ENCODE measurements at regions not wholly inside any gene's neighbourhood (a gene's known extent, or its start where the extent isn't known, plus 50 kb on each side); places are given as distances from the start of the nearest gene placed in this dataset.

GRCh38 chr5:158051036-158051435, 192.1 kb upstream of the CLINT1 start:
- no peak overlapping the region for H3K4me3 ChIP-seq
- H3K27ac ChIP-seq = no peak overlapping the region
- no peaks in the 10 kb centered on the region for H3K9me3 ChIP-seq
- no peaks in the 10 kb centered on the region for H3K36me3 ChIP-seq
- H3K27me3 ChIP-seq (replicated peaks; ENCODE audit: insufficient read depth) = no peaks in the 10 kb centered on the region
- H3K4me1 ChIP-seq (ENCODE audit: control insufficient read depth in 1 of 2, low read depth in 2 of 2) = peaks cover 0 to 24% of the 10 kb centered on the region in 2 donors
- ATAC-seq (ENCODE audit: insufficient number of reproducible peaks, low FRiP score, low read depth) (no peak), DNase-seq (ENCODE audit: low spot score) (no peak)
- no peak for TF ChIP-seq CTCF (IDR thresholded peaks at IDR 0.05)

DNA sequence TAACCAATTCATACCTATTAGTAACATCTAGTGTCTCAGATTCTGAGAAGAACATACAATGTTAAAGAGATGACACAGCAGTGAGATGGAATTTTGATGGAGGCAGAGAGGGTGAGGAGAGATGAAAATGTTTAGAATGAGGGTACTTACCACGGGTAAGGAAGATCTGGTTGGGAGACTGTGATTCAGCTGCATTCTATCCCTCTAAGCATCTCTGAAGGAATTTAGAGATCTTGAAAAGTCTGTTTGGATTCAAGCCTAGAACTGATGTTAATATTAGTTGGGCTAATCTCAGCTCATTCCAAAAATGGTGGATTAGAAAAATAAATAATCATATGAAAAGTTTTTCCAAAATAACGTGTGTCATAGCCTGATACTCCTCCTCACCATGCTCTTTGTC, 191.5 kb upstream of the CLINT1 start:
- Histone ChIP-seq H3K4me1 (ENCODE audit: control insufficient read depth in 1 of 2, low read depth in 2 of 2) (peaks cover 0 to 21% of the 10 kb centered on the region in 2 donors), H3K36me3 (no peaks in the 10 kb centered on the region), H3K4me3 (no peak overlapping the region), H3K27ac (no peak overlapping the region), H3K27me3 (replicated peaks; ENCODE audit: insufficient read depth) (no peaks in the 10 kb centered on the region), H3K9me3 (no peaks in the 10 kb centered on the region)
- no peak for TF ChIP-seq CTCF (IDR thresholded peaks at IDR 0.05)
- DNase-seq (ENCODE audit: low spot score) = no peak
- ATAC-seq (ENCODE audit: insufficient number of reproducible peaks, low FRiP score, low read depth) = no peak

DNA sequence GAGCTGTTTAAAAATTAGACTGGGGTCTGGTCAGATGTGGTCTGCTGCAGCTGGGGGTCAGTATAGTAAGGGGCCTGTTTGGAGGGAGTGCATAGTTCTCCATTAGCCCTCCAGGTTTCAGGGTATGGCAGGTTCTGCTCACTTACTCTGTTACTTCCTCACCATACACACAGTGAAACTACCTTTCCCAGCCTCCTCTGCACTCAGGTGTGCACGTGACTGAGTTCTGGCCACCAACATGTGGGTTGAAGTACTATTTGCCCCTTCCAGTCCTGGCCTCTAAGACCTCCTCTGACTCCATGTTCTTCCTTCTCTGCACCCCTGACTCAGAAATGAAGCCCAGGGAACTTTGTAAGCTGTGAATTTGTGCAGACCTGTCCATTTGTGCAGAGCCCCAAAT, 190.5 kb upstream of the CLINT1 start:
- ATAC-seq (ENCODE audit: insufficient number of reproducible peaks, low FRiP score, low read depth) (no peak), DNase-seq (ENCODE audit: low spot score) (no peak)
- H3K36me3 ChIP-seq = no peaks in the 10 kb centered on the region
- H3K27me3 ChIP-seq (replicated peaks; ENCODE audit: insufficient read depth) = no peaks in the 10 kb centered on the region
- no peak overlapping the region for H3K4me3 ChIP-seq
- no peak for TF ChIP-seq CTCF (IDR thresholded peaks at IDR 0.05)
- peaks cover 0 to 12% of the 10 kb centered on the region in 2 donors for H3K4me1 ChIP-seq (ENCODE audit: control insufficient read depth in 1 of 2, low read depth in 2 of 2)
- no peak overlapping the region for H3K27ac ChIP-seq
- no peaks in the 10 kb centered on the region for H3K9me3 ChIP-seq

- H3K36me3 ChIP-seq = no peaks in the 10 kb centered on the region
- no peak overlapping the region for H3K27ac ChIP-seq
- TF ChIP-seq CTCF (IDR thresholded peaks at IDR 0.05) = no peak
- no peak for DNase-seq (ENCODE audit: low spot score)
- no peaks in the 10 kb centered on the region for H3K27me3 ChIP-seq (replicated peaks; ENCODE audit: insufficient read depth)
- peaks cover 0 to 5% of the 10 kb centered on the region in 2 donors for H3K4me1 ChIP-seq (ENCODE audit: control insufficient read depth in 1 of 2, low read depth in 2 of 2)
- no peak overlapping the region for H3K4me3 ChIP-seq
- ATAC-seq (ENCODE audit: insufficient number of reproducible peaks, low FRiP score, low read depth) = no peak
- H3K9me3 ChIP-seq = no peaks in the 10 kb centered on the region
Observed at GRCh38 chr5:158045696-158046095, 186.8 kb upstream of the CLINT1 start.

DNA sequence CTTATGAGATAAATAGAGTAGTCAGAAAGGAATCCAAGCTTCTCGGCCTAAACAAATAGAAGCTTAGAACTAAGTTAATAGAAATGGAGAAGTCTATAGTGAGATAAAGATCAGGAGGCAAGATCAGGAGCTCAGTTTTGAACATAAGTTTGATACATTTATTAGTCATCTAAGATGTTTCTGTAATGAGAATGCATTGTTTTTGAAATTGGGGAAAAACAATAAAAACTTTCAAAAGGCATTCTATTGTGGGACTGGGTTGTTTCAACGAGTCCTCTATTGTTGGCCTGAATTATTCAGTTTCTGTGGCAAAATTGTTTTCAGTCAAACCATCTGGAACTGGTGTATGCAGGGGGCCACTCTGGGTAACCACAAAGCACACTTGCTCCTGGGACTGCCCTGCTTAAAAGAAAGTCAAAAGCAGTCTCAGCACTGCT, 181.0 kb upstream of the CLINT1 start:
- no peak overlapping the region for H3K4me3 ChIP-seq
- no peak for ATAC-seq (ENCODE audit: insufficient number of reproducible peaks, low FRiP score, low read depth)
- no peak for TF ChIP-seq CTCF (IDR thresholded peaks at IDR 0.05)

More for the DNA sequence above, 181.0 kb upstream of the CLINT1 start:
- no peak for DNase-seq (ENCODE audit: low spot score)
- no peaks in the 10 kb centered on the region for H3K36me3 ChIP-seq
- no peak overlapping the region for H3K27ac ChIP-seq
- no peaks in the 10 kb centered on the region for H3K27me3 ChIP-seq (replicated peaks; ENCODE audit: insufficient read depth)
- peaks cover 4% of the 10 kb centered on the region for H3K9me3 ChIP-seq
- no peaks in the 10 kb centered on the region for H3K4me1 ChIP-seq (ENCODE audit: control insufficient read depth in 1 of 2, low read depth in 2 of 2)
